Brain microvascular endothelial cell (primary cell): ENCODE measurements at regions not wholly inside any gene's neighbourhood (a gene's known extent, or its start where the extent isn't known, plus 50 kb on each side); places are given as distances from the start of the nearest gene placed in this dataset.
A peak's percentile ranks its signal among the peaks of the same experiment; 100 is the strongest.

Experiments
- DNase-seq: peaks from one replicate; pipeline ENCODE4 v3.0.0-alpha.2; 2020
- H3K27ac ChIP-seq: fragments of 250-450 bp; sonication (Bioruptor Pico); 2 replicates; pipeline ENCODE4 v1.5.1; 2020; ENCODE audit warnings: mild to moderate bottlenecking, moderate library complexity
- H3K27me3 ChIP-seq: fragments of 250-450 bp; sonication (Bioruptor Pico); replicated peaks from 2 replicates; pipeline ENCODE4 v1.5.1; 2020; ENCODE audit warnings: mild to moderate bottlenecking
- H3K36me3 ChIP-seq: fragments of 250-450 bp; sonication (Bioruptor Pico); replicated peaks from 2 replicates; pipeline ENCODE4 v1.5.1; 2020; ENCODE audit warnings: mild to moderate bottlenecking
- H3K4me3 ChIP-seq: 2 replicates; pipeline ENCODE4 v1.5.1; 2011; ENCODE audit warnings: low read depth, mild to moderate bottlenecking, control low read depth, low read length, moderate library complexity
- in situ Hi-C: cut with HindIII; loops from 2 replicates; pipeline ENCODE4 v1.10.0; 2017; ENCODE audit warnings: low sequenced_read_pairs, low pct_ligation_motif_present
- TF ChIP-seq, protein P1 (sequence below): IDR thresholded peaks from 2 replicates; pipeline ENCODE4 v1.5.1; 2011; ENCODE audit warnings: low read depth, mild to moderate bottlenecking, moderate library complexity, low read length, control low read depth, inconsistent platforms; ENCODE audit errors: missing control alignments

DNA sequence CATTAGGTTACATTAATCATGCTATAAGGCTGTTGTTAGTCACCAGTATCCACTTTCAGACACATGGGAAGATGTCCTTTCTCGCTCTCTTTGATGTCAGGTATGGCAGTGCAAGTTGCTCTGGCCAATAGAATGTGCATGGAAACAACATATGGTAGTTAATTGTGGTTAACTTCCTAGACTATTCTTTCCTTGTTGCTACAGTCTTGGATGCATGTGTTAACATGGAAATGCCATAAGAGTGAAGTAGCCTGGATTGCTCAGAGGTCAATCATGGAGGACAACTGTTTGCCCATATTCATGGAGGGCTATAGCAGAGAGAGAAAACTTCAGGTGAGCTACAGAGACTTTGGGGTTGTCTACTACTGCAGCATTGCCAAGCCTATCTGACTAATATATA is 245.8 kb upstream of the GAS1 start:
- Histone ChIP-seq H3K36me3 (no peaks in the 10 kb centered on the region), H3K27ac (peak overlapping the region; percentile 80), H3K4me3 (no peak overlapping the region), H3K27me3 (no peaks in the 10 kb centered on the region)
- in situ Hi-C loops, result no loop called here
- DNase-seq, result no peak
- TF ChIP-seq, protein P1, sequence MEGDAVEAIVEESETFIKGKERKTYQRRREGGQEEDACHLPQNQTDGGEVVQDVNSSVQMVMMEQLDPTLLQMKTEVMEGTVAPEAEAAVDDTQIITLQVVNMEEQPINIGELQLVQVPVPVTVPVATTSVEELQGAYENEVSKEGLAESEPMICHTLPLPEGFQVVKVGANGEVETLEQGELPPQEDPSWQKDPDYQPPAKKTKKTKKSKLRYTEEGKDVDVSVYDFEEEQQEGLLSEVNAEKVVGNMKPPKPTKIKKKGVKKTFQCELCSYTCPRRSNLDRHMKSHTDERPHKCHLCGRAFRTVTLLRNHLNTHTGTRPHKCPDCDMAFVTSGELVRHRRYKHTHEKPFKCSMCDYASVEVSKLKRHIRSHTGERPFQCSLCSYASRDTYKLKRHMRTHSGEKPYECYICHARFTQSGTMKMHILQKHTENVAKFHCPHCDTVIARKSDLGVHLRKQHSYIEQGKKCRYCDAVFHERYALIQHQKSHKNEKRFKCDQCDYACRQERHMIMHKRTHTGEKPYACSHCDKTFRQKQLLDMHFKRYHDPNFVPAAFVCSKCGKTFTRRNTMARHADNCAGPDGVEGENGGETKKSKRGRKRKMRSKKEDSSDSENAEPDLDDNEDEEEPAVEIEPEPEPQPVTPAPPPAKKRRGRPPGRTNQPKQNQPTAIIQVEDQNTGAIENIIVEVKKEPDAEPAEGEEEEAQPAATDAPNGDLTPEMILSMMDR, result no peak

DNA sequence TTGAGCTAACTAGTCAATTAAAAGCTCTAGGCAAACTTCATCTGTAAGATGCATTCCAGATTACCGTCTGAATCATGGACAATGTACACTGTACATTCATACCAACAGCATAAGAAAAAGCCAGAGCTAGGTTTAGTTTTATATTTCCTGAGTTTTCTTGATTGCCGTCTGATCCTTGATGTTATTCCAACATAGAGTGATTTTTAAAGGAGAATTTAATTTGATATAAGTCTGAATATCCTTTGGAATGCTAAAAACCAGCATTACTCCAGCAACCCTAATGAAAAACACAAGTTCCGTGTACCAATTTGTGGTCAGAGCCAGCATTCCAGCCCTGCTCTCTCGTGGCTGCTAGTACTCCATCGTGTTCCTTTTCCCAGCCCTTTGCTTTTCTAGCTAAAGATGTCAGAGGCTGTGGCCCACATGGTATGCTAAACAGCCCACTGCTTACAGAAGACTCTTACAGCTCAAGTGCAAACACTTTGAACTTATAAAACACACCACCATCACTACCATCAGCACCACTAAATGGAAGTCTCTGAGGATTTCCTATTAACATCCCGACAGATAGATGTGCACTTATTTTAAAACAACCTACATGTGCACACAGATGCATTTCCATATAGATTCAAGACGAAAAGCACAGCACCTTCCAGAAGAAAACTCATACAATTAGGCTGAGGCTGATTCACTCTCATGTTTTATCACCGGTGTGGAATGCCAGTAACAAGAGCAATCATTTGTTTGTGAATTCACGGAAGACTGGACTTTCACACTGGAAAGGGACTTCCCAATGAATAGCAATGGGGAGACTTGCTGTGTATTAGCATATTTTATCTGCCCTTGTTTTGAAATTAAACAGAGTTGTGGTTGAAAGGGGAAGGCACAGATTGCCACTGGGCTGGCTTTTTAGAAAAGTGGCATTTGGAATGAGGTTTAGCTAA is 246.9 kb upstream of the GAS1 start:
- H3K27ac ChIP-seq, result peak overlapping the region; percentile 80
- peak; percentile 86 for DNase-seq
- TF ChIP-seq, protein P1, result no peak
- H3K27me3 ChIP-seq, result no peaks in the 10 kb centered on the region
- in situ Hi-C loops, result no loop called here
- H3K36me3 ChIP-seq, result no peaks in the 10 kb centered on the region
- no peak overlapping the region for H3K4me3 ChIP-seq

DNA sequence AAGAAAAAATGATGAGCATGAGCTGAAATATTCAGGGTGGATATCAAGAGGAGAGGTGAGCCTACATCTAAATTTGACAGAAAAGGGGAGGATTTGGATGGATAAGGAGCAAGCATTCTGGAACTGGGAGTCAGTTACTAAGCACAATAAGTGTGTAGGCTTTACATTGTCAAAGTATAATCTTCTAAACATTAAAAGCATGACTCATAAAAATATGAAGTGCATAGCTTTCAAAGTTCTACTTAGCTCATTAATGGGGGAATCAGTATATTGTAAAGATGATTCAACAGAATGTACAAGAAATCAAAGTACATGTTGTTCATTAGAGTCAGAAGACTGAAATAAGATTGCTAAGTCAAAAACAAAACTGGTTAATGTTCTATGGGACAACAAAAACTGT is 248.0 kb upstream of the GAS1 start:
- DNase-seq, result no peak
- TF ChIP-seq, protein P1, result no peak
- peak overlapping the region; percentile 80 for H3K27ac ChIP-seq
- in situ Hi-C loops, result no loop called here
- H3K36me3 ChIP-seq, result no peaks in the 10 kb centered on the region
- H3K4me3 ChIP-seq, result no peak overlapping the region
- no peaks in the 10 kb centered on the region for H3K27me3 ChIP-seq

DNA sequence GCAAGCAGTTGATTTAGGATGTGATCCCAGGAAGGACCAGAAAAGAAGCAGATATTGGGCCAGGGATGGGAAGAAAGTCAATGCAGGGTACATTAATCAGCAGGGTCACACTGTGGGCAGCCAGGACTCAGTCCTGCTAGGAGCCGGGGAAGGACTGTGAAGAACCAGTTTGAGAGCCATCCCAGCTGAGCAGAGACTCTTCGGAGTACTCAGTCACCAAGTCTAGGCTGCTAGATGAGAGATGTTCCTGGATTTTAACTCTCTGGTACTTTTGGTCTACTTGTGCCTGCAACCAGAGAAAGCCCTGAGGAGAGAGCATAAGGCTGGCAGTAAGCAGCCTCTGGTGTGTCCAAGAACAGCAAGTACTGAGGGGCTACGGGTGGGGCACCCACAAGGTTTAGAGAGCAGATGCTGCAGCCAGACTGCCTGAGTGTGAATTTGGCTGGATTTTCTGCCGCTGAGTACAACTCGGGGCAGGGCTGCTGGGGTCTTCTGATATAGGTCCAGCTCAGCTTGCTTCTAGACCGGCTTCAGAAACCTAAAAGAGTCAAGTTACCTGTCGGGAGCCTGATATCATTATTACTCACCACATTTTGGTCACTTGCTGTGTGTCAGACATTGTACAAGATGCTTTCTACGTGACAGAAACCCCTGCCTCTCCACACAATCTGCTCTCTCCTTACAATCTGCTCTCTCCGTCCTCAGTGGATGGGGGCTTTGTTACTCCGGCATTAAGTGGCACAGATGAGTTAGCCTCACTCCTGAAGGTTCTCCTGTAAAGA is 250.2 kb upstream of the GAS1 start:
- Histone ChIP-seq H3K27me3 (no peaks in the 10 kb centered on the region), H3K27ac (no peak overlapping the region), H3K4me3 (no peak overlapping the region), H3K36me3 (no peaks in the 10 kb centered on the region)
- TF ChIP-seq, protein P1, result no peak
- DNase-seq, result no peak
- in situ Hi-C loops, result no loop called here

DNA sequence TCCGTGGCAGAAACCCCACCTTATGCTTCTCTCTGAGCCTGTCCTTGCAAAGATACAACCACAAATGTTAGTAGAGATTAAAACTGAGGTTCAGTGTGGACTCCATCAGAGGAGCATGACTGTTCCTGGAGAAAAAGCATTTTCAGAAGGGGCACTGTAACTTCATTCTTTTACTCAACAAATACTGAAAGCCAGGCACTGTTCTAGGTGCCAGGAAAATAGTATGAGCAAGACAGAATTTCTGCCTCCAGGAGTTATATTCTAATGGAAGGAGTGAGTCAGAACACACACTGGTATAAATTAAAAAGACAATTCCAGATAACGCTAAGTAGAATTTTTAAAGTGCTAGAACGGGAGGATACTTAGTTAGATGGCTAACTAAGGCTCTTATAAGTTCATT is 251.4 kb upstream of the GAS1 start:
- Histone ChIP-seq H3K27ac (no peak overlapping the region), H3K27me3 (no peaks in the 10 kb centered on the region), H3K36me3 (no peaks in the 10 kb centered on the region), H3K4me3 (no peak overlapping the region)
- TF ChIP-seq, protein P1, result no peak
- no peak for DNase-seq
- in situ Hi-C loops, result no loop called here
